C1 segment of cervical spinal cord (tissue), 14 donors: ENCODE measurements at regions not wholly inside any gene's neighbourhood (a gene's known extent, or its start where the extent isn't known, plus 50 kb on each side); places are given as distances from the start of the nearest gene placed in this dataset.
A peak's percentile ranks its signal among the peaks of the same experiment; 100 is the strongest.
"Not testable (repeated sequence)": the region's sequence is repeated elsewhere in the genome, so short reads cannot be mapped to it uniquely, and the experiment has no call there.

Experiments
- DNase-seq, 14 donors: peaks; one replicate each; lab custom pipeline; 2025; lab: John Stamatoyannopoulos, UW

DNA sequence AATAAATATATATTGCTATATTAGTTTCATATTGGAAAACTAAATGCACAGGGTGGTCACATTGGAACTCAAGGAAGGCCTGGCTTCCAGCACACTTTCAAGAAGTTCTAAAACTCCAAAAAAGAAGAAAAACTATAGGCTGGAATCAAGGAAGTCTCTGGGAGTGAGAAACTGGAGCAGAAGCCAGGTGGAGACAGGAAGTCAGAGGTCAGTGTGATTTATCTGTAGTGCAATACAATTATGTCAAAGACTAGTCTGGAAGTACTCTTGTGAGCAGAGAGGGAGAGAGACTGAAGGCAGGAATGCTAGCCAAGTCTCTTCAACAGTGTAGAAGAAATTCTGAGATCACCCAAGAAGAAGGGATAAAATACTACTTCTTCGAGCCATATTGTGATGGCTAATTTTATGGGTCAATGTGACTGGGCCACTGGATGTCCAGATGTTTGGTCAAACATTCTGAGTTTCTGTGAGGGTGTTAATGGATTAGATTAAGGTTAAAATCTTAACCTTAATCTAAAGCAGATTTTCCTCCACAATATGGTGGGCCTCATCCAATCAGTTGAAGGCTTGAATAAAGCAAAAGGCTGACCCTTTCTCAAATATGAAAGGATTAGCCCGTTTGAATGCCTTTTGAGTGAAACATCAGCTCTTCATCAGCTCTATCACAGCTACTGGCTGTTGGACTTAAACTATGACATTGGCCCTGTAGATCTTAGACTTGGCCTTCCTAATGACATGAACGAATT, 208.0 kb downstream of the TDRD15 start:
- DNase-seq = no peak

- DNase-seq = no peak
Measured at GRCh38 chr2:21332993-21333625, 209.3 kb downstream of the TDRD15 start.

- no peak for DNase-seq
Measured at GRCh38 chr2:21333684-21334083, 209.9 kb downstream of the TDRD15 start.

DNA sequence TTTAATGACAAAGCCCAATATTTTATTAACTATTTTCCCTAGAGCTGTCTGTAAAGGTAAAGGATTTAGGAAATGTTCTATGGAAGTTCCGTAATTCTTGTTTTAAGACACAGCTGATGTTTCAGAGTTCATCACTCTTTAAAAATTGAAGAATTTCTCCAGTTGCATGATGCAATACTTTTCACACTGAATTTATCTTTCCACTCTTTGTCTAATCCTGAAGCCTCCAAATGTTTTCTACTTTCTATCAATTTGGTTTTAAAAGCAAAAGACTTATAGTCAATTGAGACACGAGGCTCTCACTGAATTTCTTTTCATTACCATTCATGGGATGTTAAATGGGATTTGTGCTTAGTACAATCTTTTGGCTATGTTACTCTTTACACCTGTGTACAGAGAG, 223.2 kb downstream of the TDRD15 start:
- DNase-seq = no peak

GRCh38 chr2:21353879-21354679, 230.3 kb downstream of the TDRD15 start:
- DNase-seq = no peak

- DNase-seq = no peak
Measured at GRCh38 chr2:21356086-21356856, 232.5 kb downstream of the TDRD15 start.

- DNase-seq = no peak
Measured at GRCh38 chr2:21356857-21357255, 233.1 kb downstream of the TDRD15 start.

- no peak for DNase-seq
Measured at GRCh38 chr2:21358976-21359375, 235.2 kb downstream of the TDRD15 start.

DNA sequence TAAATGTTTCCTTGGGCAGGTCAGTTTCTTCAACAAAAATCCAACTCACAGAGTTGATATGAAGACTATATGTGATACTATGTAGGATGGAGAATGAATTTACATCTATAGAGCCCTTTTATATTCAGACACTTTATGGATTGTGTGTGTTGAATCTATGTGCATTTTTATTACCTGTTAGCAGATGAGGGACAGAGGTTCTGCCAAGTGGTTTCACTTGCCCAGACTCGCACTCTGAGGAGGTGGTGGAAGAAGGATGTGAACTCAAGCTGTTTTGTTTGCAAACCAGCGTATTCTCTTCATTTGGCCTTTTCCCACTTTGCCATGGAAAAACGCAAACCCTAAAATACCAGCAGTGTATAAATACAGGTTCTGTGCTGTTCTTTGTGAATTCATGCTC, 237.6 kb downstream of the TDRD15 start:
- no peak for DNase-seq

GRCh38 chr2:21361957-21362486, 238.3 kb downstream of the TDRD15 start:
- DNase-seq = no peak

DNA sequence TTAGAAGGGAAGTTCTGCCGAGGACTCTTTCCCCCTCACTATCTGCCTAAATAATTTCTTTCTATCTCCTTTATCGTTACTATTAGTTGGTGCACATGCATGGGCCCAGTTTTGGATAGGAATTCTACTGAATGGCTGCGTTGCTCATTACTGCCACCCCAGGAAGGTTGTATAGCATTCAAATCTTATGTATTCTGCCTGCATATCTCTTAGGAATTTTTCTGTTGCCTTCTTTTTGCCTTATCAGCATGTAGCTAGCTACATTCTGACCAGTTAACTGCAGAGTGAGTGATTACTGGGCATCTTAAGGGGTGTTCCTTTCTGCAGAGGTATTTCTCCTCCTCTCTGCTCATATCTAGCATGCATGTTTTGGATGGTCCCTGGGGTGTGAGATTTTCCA, 239.6 kb downstream of the TDRD15 start:
- no peak for DNase-seq

GRCh38 chr2:21367421-21367820, 243.7 kb downstream of the TDRD15 start:
- DNase-seq = no peak

- no peak for DNase-seq
Measured at GRCh38 chr2:21369787-21370186, 246.0 kb downstream of the TDRD15 start.

- no peak for DNase-seq
Measured at GRCh38 chr2:21371499-21372003, 247.8 kb downstream of the TDRD15 start.

GRCh38 chr2:21372654-21373053, 248.9 kb downstream of the TDRD15 start:
- DNase-seq = peak in 1 of 14 donors; percentile 5

- DNase-seq = no peak
Measured at GRCh38 chr2:21376864-21377263, 253.1 kb downstream of the TDRD15 start.

DNA sequence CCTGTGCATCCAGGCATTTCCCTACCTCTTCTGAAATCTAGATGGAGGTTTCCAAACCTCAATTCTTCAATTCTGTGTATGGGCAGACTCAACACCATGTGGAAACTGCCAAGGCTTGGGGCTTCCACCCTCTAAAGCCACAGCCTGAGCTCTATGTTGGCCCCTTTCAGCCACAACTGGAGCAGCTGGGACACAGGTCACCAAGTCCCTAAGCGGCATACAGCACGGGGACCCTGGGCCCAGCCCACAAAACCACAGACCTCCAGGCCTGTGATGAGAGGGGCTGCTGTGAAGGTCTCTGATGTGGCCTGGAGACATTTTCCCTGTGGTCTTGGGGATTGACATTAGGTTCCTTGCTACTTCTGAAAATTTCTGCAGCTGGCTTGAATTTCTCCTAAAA, 255.4 kb downstream of the TDRD15 start:
- no peak for DNase-seq

- not testable (repeated sequence) for DNase-seq
Measured at GRCh38 chr2:21379668-21380067, 255.9 kb downstream of the TDRD15 start.

DNA sequence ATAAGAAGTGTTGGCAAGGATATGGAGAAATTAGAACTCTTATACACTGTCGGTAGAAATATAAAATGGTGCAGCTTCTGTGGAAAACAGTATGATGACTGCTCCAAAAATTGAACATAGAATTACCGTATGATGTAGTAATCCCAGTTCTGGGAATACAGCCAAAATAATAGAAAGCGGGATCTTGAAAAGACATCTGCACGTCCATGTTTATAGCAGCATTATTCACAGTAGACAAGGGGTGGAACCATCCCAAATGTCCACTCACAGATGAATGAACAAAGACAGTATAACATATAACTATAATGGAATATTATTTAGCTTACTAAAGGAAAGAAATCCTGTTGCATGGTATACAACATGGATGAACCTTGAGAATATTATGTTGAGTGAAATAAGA, 257.7 kb downstream of the TDRD15 start:
- DNase-seq = peak in 1 of 14 donors; percentile 14

- peak in 8 of 14 donors; percentile 20 to 61 (median 32) for DNase-seq
Measured at GRCh38 chr2:21382701-21383520, 259.1 kb downstream of the TDRD15 start.
